CD4-positive, alpha-beta T cell (primary cell): ENCODE measurements at regions not wholly inside any gene's neighbourhood (a gene's known extent, or its start where the extent isn't known, plus 50 kb on each side); places are given as distances from the start of the nearest gene placed in this dataset.

Experiments
- ATAC-seq: fragments of 200-7000 bp; cut with Tn5 transposase; one replicate; pipeline ENCODE4 v1.10.0; 2022; ENCODE audit warnings: mild to moderate bottlenecking; ENCODE audit not compliant: poor library complexity
- CTCF ChIA-PET: fragments of 350-600 bp; sonication (Branson Sonifier 250); formaldehyde crosslinking; loops from one replicate; lab custom pipeline; 2021; ENCODE audit warnings: antibody characterized with exemption, inconsistent platforms; lab: Charles Lee
- POLR2A ChIA-PET: fragments of 350-600 bp; sonication (Branson Sonifier 250); formaldehyde crosslinking; loops from one replicate; lab custom pipeline; 2021; ENCODE audit warnings: antibody characterized with exemption, inconsistent platforms; lab: Charles Lee
- DNase-seq, 14 experiments: peaks; one replicate each; pipeline ENCODE4 v3.0.0-alpha.2; 2013 to 2020; ENCODE audit warnings: mixed read lengths in 2 of 14
- H3K27ac ChIP-seq, 2 donors: one replicate each; pipeline versions ENCODE4 v1.5.1 to v1.7.0; 2013; ENCODE audit warnings: low read length in 2 of 2, low read depth in 1 of 2, mild to moderate bottlenecking in 1 of 2
- H3K27me3 ChIP-seq, 2 experiments: 1 replicate in 1 of 2; 2 replicates in 1 of 2; pipeline versions ENCODE4 v1.6.1 to v1.7.0; 2013; ENCODE audit warnings: low read length in 2 of 2, control low read depth in 1 of 2, mild to moderate bottlenecking in 1 of 2, moderate library complexity in 1 of 2; ENCODE audit not compliant: insufficient read depth in 2 of 2, control insufficient read depth in 1 of 2
- H3K36me3 ChIP-seq: one replicate; pipeline ENCODE4 v1.6.1; 2013; ENCODE audit warnings: low read length, control low read depth; ENCODE audit not compliant: insufficient read depth
- H3K4me1 ChIP-seq: one replicate; pipeline ENCODE4 v1.6.1; 2013; ENCODE audit warnings: low read length, control low read depth; ENCODE audit not compliant: insufficient read depth
- H3K4me3 ChIP-seq: one replicate; pipeline ENCODE4 v1.5.1; 2013; ENCODE audit warnings: mild to moderate bottlenecking, low read length, moderate library complexity
- H3K9me3 ChIP-seq, 2 experiments: 1 replicate in 1 of 2; 2 replicates in 1 of 2; pipeline versions ENCODE4 v1.6.1 to v1.7.0; 2013; ENCODE audit warnings: low read length in 2 of 2, mild to moderate bottlenecking in 2 of 2, control low read depth in 1 of 2, moderate library complexity in 1 of 2; ENCODE audit not compliant: control insufficient read depth in 1 of 2, insufficient read depth in 1 of 2
- H3K27ac Mint-ChIP-seq: one replicate; pipeline ENCODE4 v1.8.0; 2020; ENCODE audit warnings: mixed read lengths
- H3K27me3 Mint-ChIP-seq: one replicate; pipeline ENCODE4 v1.8.0; 2021; ENCODE audit warnings: mixed read lengths
- H3K36me3 Mint-ChIP-seq: one replicate; pipeline ENCODE4 v1.8.0; 2021; ENCODE audit warnings: low read depth, mixed read lengths
- H3K4me1 Mint-ChIP-seq: one replicate; pipeline ENCODE4 v1.8.0; 2021; ENCODE audit warnings: low read depth, mixed read lengths
- H3K4me3 Mint-ChIP-seq: one replicate; pipeline ENCODE4 v1.8.0; 2020; ENCODE audit warnings: mild to moderate bottlenecking, mixed read lengths
- H3K9me3 Mint-ChIP-seq: one replicate; pipeline ENCODE4 v1.8.0; 2020; ENCODE audit warnings: mixed read lengths
- CTCF ChIP-seq: fragments of 200-600 bp; IDR thresholded peaks from one replicate; pipeline ENCODE4 v1.8.0; 2022; ENCODE audit warnings: antibody characterized with exemption, mild to moderate bottlenecking
- intact Hi-C, 2 experiments: fragments of 100-400 bp; cut with DNase I in 1 of 2; cut with micrococcal nuclease in 1 of 2; formaldehyde crosslinking; loops; one replicate each; pipeline versions ENCODE4 v1.15.1 to v1.9.0; 2023 to 2025; cut with DNase I, micrococcal nuclease

- no peak for ATAC-seq
- Histone ChIP-seq H3K36me3 (no peaks in the 10 kb centered on the region), H3K4me1 (peaks cover 9% of the 10 kb centered on the region), H3K9me3 (peaks cover 13 to 15% of the 10 kb centered on the region in 2 experiments), H3K27ac (no peak overlapping the region), H3K4me3 (no peak overlapping the region), H3K27me3 (peaks cover 0 to 3% of the 10 kb centered on the region in 2 experiments)
- peaks cover 3% of the 10 kb centered on the region for H3K27me3 Mint-ChIP-seq
- H3K9me3 Mint-ChIP-seq: peaks cover 17% of the 10 kb centered on the region
- H3K36me3 Mint-ChIP-seq: peaks cover 32% of the 10 kb centered on the region
- intact Hi-C loops: no loop called here
- no peak for DNase-seq
- no peak overlapping the region for H3K4me3 Mint-ChIP-seq
- ChIA-PET POLR2A (no interaction called here), CTCF (no interaction called here)
- no peak for TF ChIP-seq CTCF
- no peak overlapping the region for H3K27ac Mint-ChIP-seq
- peaks cover 12% of the 10 kb centered on the region for H3K4me1 Mint-ChIP-seq
These were observed 90.8 kb upstream of the DLX2 start for GRCh38 chr2:172193331-172194089.

GRCh38 chr2:172195836-172196376, 93.2 kb upstream of the DLX2 start:
- Histone ChIP-seq H3K9me3 (peaks cover 21 to 22% of the 10 kb centered on the region in 2 experiments), H3K27ac (no peak overlapping the region), H3K27me3 (peaks cover 0 to 3% of the 10 kb centered on the region in 2 experiments), H3K4me1 (peaks cover 9% of the 10 kb centered on the region), H3K4me3 (no peak overlapping the region), H3K36me3 (no peaks in the 10 kb centered on the region)
- TF ChIP-seq CTCF: no peak
- Mint-ChIP-seq H3K4me3 (no peak overlapping the region), H3K9me3 (peaks cover 17% of the 10 kb centered on the region), H3K4me1 (peaks cover 12% of the 10 kb centered on the region), H3K36me3 (peaks cover 32% of the 10 kb centered on the region), H3K27me3 (peaks cover 3% of the 10 kb centered on the region), H3K27ac (no peak overlapping the region)
- intact Hi-C loops: no loop called here
- CTCF ChIA-PET: no interaction called here
- no peak for DNase-seq
- no peak for ATAC-seq
- POLR2A ChIA-PET: no interaction called here

GRCh38 chr2:172196768-172197431, 94.2 kb upstream of the DLX2 start:
- ATAC-seq (peak; percentile 76), DNase-seq (peak in 8 of 14 experiments; percentile 7 to 78 (median 16))
- TF ChIP-seq CTCF: no peak
- intact Hi-C loops: no loop called here
- Mint-ChIP-seq H3K27me3 (peaks cover 3% of the 10 kb centered on the region), H3K36me3 (peaks cover 32% of the 10 kb centered on the region), H3K4me3 (peak overlapping the region; percentile 21), H3K27ac (no peak overlapping the region), H3K9me3 (peaks cover 17% of the 10 kb centered on the region), H3K4me1 (peaks cover 12% of the 10 kb centered on the region)
- Histone ChIP-seq H3K9me3 (peaks cover 21 to 22% of the 10 kb centered on the region in 2 experiments), H3K36me3 (no peaks in the 10 kb centered on the region), H3K4me3 (no peak overlapping the region), H3K27me3 (peaks cover 0 to 3% of the 10 kb centered on the region in 2 experiments), H3K27ac (no peak overlapping the region), H3K4me1 (peaks cover 9% of the 10 kb centered on the region)
- ChIA-PET CTCF (interaction anchor here (0.5 kb wide), 1 partner anchor 35 kb away, joined by 3 read pairs; no protein-coding TSS in a partner anchor), POLR2A (no interaction called here)
